ENCODE measurements at regions not wholly inside any gene's neighbourhood (a gene's known extent, or its start where the extent isn't known, plus 50 kb on each side); places are given as distances from the start of the nearest gene placed in this dataset.

DNA sequence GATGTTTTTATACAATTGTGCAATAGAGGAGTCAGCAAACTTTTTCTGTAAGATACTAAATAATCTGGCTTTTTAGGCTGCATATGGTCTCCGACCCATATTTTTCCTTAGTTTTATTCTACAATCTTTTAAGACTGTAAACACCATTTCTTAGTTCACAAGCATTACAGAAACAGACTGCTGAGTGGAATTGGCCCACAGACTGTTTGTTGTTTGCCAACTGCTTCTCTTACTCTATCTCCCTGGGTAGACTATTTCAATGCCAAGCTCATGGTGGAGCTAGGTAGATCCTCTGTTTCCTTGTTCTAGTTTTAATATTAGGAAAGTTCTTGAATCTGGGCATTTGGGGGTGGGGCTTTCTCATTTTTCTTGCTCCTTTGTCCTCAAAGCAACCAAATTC is 857.6 kb downstream of the TLE1 start:
- TF ChIP-seq POLR2AphosphoS5 (IDR thresholded peaks at IDR 0.05; ENCODE audit: insufficient read depth in 1 of 2, low read depth in 1 of 2) (no peak), POLR2A (IDR thresholded peaks at IDR 0.05) (no peak)
- TF ChIP-seq, protein P1, sequence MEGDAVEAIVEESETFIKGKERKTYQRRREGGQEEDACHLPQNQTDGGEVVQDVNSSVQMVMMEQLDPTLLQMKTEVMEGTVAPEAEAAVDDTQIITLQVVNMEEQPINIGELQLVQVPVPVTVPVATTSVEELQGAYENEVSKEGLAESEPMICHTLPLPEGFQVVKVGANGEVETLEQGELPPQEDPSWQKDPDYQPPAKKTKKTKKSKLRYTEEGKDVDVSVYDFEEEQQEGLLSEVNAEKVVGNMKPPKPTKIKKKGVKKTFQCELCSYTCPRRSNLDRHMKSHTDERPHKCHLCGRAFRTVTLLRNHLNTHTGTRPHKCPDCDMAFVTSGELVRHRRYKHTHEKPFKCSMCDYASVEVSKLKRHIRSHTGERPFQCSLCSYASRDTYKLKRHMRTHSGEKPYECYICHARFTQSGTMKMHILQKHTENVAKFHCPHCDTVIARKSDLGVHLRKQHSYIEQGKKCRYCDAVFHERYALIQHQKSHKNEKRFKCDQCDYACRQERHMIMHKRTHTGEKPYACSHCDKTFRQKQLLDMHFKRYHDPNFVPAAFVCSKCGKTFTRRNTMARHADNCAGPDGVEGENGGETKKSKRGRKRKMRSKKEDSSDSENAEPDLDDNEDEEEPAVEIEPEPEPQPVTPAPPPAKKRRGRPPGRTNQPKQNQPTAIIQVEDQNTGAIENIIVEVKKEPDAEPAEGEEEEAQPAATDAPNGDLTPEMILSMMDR (IDR thresholded peaks at IDR 0.05), result no peak

Data from vagina (tissue), 2 donors.